ENCODE measurements at regions not wholly inside any gene's neighbourhood (a gene's known extent, or its start where the extent isn't known, plus 50 kb on each side); places are given as distances from the start of the nearest gene placed in this dataset.

- Histone ChIP-seq H3K79me2 (ENCODE audit: insufficient read depth, low read length) (no peaks in the 10 kb centered on the region), H3K36me3 (ENCODE audit: insufficient read depth, low read length) (no peaks in the 10 kb centered on the region), H3F3A (ENCODE audit: insufficient read depth, low read length) (no peaks in the 10 kb centered on the region), H3K4me3 (ENCODE audit: low read depth, low read length, poor library complexity, severe bottlenecking) (no peak overlapping the region), H3K9ac (ENCODE audit: low read length) (no peak overlapping the region), H3K9me3 (ENCODE audit: low read length) (no peaks in the 10 kb centered on the region), H4K20me1 (ENCODE audit: insufficient read depth, low read length) (no peaks in the 10 kb centered on the region), H3K27me3 (ENCODE audit: insufficient read depth, low read length) (no peaks in the 10 kb centered on the region), H2AFZ (ENCODE audit: low read length) (no peak overlapping the region), H3K4me1 (ENCODE audit: insufficient read depth, low read length, severe bottlenecking) (no peaks in the 10 kb centered on the region), H3K27ac (ENCODE audit: low read depth, low read length, poor library complexity, severe bottlenecking) (no peak overlapping the region), H3K4me2 (ENCODE audit: low read length) (no peak overlapping the region), H3K9me2 (ENCODE audit: low read depth, low read length) (no peaks in the 10 kb centered on the region)
- TF ChIP-seq EZH2 (IDR thresholded peaks at IDR 0.05; ENCODE audit: borderline replicate concordance, low read length) (no peak), CTCF (IDR thresholded peaks at IDR 0.05; ENCODE audit: low read length) (no peak)
Observed at GRCh38 chr1:182139496-182139895, 78.0 kb upstream of the ZNF648 start.

- no peaks in the 10 kb centered on the region for H3K36me3 ChIP-seq (ENCODE audit: insufficient read depth, low read length)
- H3F3A ChIP-seq (ENCODE audit: insufficient read depth, low read length): no peaks in the 10 kb centered on the region
- no peak overlapping the region for H3K4me3 ChIP-seq (ENCODE audit: low read depth, low read length, poor library complexity, severe bottlenecking)
- no peaks in the 10 kb centered on the region for H3K9me2 ChIP-seq (ENCODE audit: low read depth, low read length)
- no peaks in the 10 kb centered on the region for H4K20me1 ChIP-seq (ENCODE audit: insufficient read depth, low read length)
- no peak overlapping the region for H2AFZ ChIP-seq (ENCODE audit: low read length)
- H3K27ac ChIP-seq (ENCODE audit: low read depth, low read length, poor library complexity, severe bottlenecking): no peak overlapping the region
- H3K9me3 ChIP-seq (ENCODE audit: low read length): no peaks in the 10 kb centered on the region
- H3K4me1 ChIP-seq (ENCODE audit: insufficient read depth, low read length, severe bottlenecking): no peaks in the 10 kb centered on the region
- H3K79me2 ChIP-seq (ENCODE audit: insufficient read depth, low read length): no peaks in the 10 kb centered on the region
- TF ChIP-seq EZH2 (IDR thresholded peaks at IDR 0.05; ENCODE audit: borderline replicate concordance, low read length) (no peak), CTCF (IDR thresholded peaks at IDR 0.05; ENCODE audit: low read length) (no peak)
- H3K4me2 ChIP-seq (ENCODE audit: low read length): no peak overlapping the region
- no peak overlapping the region for H3K9ac ChIP-seq (ENCODE audit: low read length)
- H3K27me3 ChIP-seq (ENCODE audit: insufficient read depth, low read length): no peaks in the 10 kb centered on the region
Observed at GRCh38 chr1:182137546-182137945, 76.0 kb upstream of the ZNF648 start.

- Histone ChIP-seq H3K4me3 (ENCODE audit: low read depth, low read length, poor library complexity, severe bottlenecking) (no peak overlapping the region), H3K27ac (ENCODE audit: low read depth, low read length, poor library complexity, severe bottlenecking) (no peak overlapping the region), H3K27me3 (ENCODE audit: insufficient read depth, low read length) (no peaks in the 10 kb centered on the region), H3K36me3 (ENCODE audit: insufficient read depth, low read length) (no peaks in the 10 kb centered on the region), H3K9me2 (ENCODE audit: low read depth, low read length) (no peaks in the 10 kb centered on the region), H3K4me1 (ENCODE audit: insufficient read depth, low read length, severe bottlenecking) (no peaks in the 10 kb centered on the region), H3K4me2 (ENCODE audit: low read length) (no peak overlapping the region), H3K79me2 (ENCODE audit: insufficient read depth, low read length) (no peaks in the 10 kb centered on the region), H3K9ac (ENCODE audit: low read length) (no peak overlapping the region), H3F3A (ENCODE audit: insufficient read depth, low read length) (no peaks in the 10 kb centered on the region), H2AFZ (ENCODE audit: low read length) (no peak overlapping the region), H4K20me1 (ENCODE audit: insufficient read depth, low read length) (no peaks in the 10 kb centered on the region), H3K9me3 (ENCODE audit: low read length) (no peaks in the 10 kb centered on the region)
- TF ChIP-seq CTCF (IDR thresholded peaks at IDR 0.05; ENCODE audit: low read length) (no peak), EZH2 (IDR thresholded peaks at IDR 0.05; ENCODE audit: borderline replicate concordance, low read length) (no peak)
Observed at GRCh38 chr1:182135946-182136345, 74.4 kb upstream of the ZNF648 start.

Measured in OCI-LY1 (cell line).